ENCODE measurements at regions not wholly inside any gene's neighbourhood (a gene's known extent, or its start where the extent isn't known, plus 50 kb on each side); places are given as distances from the start of the nearest gene placed in this dataset.

- TF ChIP-seq MAX (IDR thresholded peaks at IDR 0.05): no peak
- no peak for TF ChIP-seq RAD21 (IDR thresholded peaks at IDR 0.05; ENCODE audit: low read depth)
- TF ChIP-seq TEAD4 (IDR thresholded peaks at IDR 0.05): no peak
- TF ChIP-seq YY1 (IDR thresholded peaks at IDR 0.05; ENCODE audit: low read depth): no peak
- TF ChIP-seq ZBTB7A (IDR thresholded peaks at IDR 0.05; ENCODE audit: low read depth): no peak
- TF ChIP-seq CEBPB (IDR thresholded peaks at IDR 0.05): no peak
- no peak for TF ChIP-seq REST (IDR thresholded peaks at IDR 0.05; ENCODE audit: low read depth)
- no peak for TF ChIP-seq TAF1 (IDR thresholded peaks at IDR 0.05; ENCODE audit: low read depth)
- no peak for TF ChIP-seq USF1 (IDR thresholded peaks at IDR 0.05)
- no peak for TF ChIP-seq CREB1 (IDR thresholded peaks at IDR 0.05; ENCODE audit: low read depth)
- TF ChIP-seq FOXM1 (IDR thresholded peaks at IDR 0.05; ENCODE audit: borderline replicate concordance, low read depth): no peak
- TF ChIP-seq EP300 (IDR thresholded peaks at IDR 0.05; ENCODE audit: borderline replicate concordance): no peak
- no peak for TF ChIP-seq TCF12 (IDR thresholded peaks at IDR 0.05; ENCODE audit: low read depth)
- TF ChIP-seq EGR1 (IDR thresholded peaks at IDR 0.05): no peak
- no peak for TF ChIP-seq NFIC (IDR thresholded peaks at IDR 0.05)
These were observed 311.5 kb downstream of the SV2B start for GRCh38 chr15:91411586-91411985.

GRCh38 chr15:91412138-91412928, 312.3 kb downstream of the SV2B start:
- no peak for TF ChIP-seq TCF12 (IDR thresholded peaks at IDR 0.05; ENCODE audit: low read depth)
- TF ChIP-seq CREB1 (IDR thresholded peaks at IDR 0.05; ENCODE audit: low read depth): no peak
- TF ChIP-seq RAD21 (IDR thresholded peaks at IDR 0.05; ENCODE audit: low read depth): no peak
- no peak for TF ChIP-seq CEBPB (IDR thresholded peaks at IDR 0.05)
- TF ChIP-seq REST (IDR thresholded peaks at IDR 0.05; ENCODE audit: low read depth): no peak
- no peak for TF ChIP-seq TEAD4 (IDR thresholded peaks at IDR 0.05)
- TF ChIP-seq USF1 (IDR thresholded peaks at IDR 0.05): no peak
- no peak for TF ChIP-seq NFIC (IDR thresholded peaks at IDR 0.05)
- no peak for TF ChIP-seq FOXM1 (IDR thresholded peaks at IDR 0.05; ENCODE audit: borderline replicate concordance, low read depth)
- TF ChIP-seq EP300 (IDR thresholded peaks at IDR 0.05; ENCODE audit: borderline replicate concordance): no peak
- no peak for TF ChIP-seq ZBTB7A (IDR thresholded peaks at IDR 0.05; ENCODE audit: low read depth)
- TF ChIP-seq MAX (IDR thresholded peaks at IDR 0.05): no peak
- no peak for TF ChIP-seq TAF1 (IDR thresholded peaks at IDR 0.05; ENCODE audit: low read depth)
- no peak for TF ChIP-seq EGR1 (IDR thresholded peaks at IDR 0.05)
- no peak for TF ChIP-seq YY1 (IDR thresholded peaks at IDR 0.05; ENCODE audit: low read depth)

GRCh38 chr15:91413142-91413541, 313.1 kb downstream of the SV2B start:
- no peak for TF ChIP-seq EP300 (IDR thresholded peaks at IDR 0.05; ENCODE audit: borderline replicate concordance)
- TF ChIP-seq FOXM1 (IDR thresholded peaks at IDR 0.05; ENCODE audit: borderline replicate concordance, low read depth): no peak
- TF ChIP-seq NFIC (IDR thresholded peaks at IDR 0.05): no peak
- TF ChIP-seq ZBTB7A (IDR thresholded peaks at IDR 0.05; ENCODE audit: low read depth): no peak
- TF ChIP-seq USF1 (IDR thresholded peaks at IDR 0.05): no peak
- TF ChIP-seq YY1 (IDR thresholded peaks at IDR 0.05; ENCODE audit: low read depth): no peak
- no peak for TF ChIP-seq CREB1 (IDR thresholded peaks at IDR 0.05; ENCODE audit: low read depth)
- no peak for TF ChIP-seq EGR1 (IDR thresholded peaks at IDR 0.05)
- no peak for TF ChIP-seq CEBPB (IDR thresholded peaks at IDR 0.05)

GRCh38 chr15:91414124-91414523, 314.1 kb downstream of the SV2B start:
- TF ChIP-seq NFIC (IDR thresholded peaks at IDR 0.05): no peak
- TF ChIP-seq CEBPB (IDR thresholded peaks at IDR 0.05): no peak
- TF ChIP-seq RAD21 (IDR thresholded peaks at IDR 0.05; ENCODE audit: low read depth): no peak
- no peak for TF ChIP-seq TAF1 (IDR thresholded peaks at IDR 0.05; ENCODE audit: low read depth)
- no peak for TF ChIP-seq USF1 (IDR thresholded peaks at IDR 0.05)
- TF ChIP-seq TEAD4 (IDR thresholded peaks at IDR 0.05): no peak
- TF ChIP-seq REST (IDR thresholded peaks at IDR 0.05; ENCODE audit: low read depth): no peak
- TF ChIP-seq FOXM1 (IDR thresholded peaks at IDR 0.05; ENCODE audit: borderline replicate concordance, low read depth): no peak
- TF ChIP-seq CREB1 (IDR thresholded peaks at IDR 0.05; ENCODE audit: low read depth): no peak
- no peak for TF ChIP-seq EP300 (IDR thresholded peaks at IDR 0.05; ENCODE audit: borderline replicate concordance)
- no peak for TF ChIP-seq ZBTB7A (IDR thresholded peaks at IDR 0.05; ENCODE audit: low read depth)
- no peak for TF ChIP-seq TCF12 (IDR thresholded peaks at IDR 0.05; ENCODE audit: low read depth)
- no peak for TF ChIP-seq EGR1 (IDR thresholded peaks at IDR 0.05)
- TF ChIP-seq YY1 (IDR thresholded peaks at IDR 0.05; ENCODE audit: low read depth): no peak
- TF ChIP-seq MAX (IDR thresholded peaks at IDR 0.05): no peak
